GM13977 (cell line): ENCODE measurements at regions not wholly inside any gene's neighbourhood (a gene's known extent, or its start where the extent isn't known, plus 50 kb on each side); places are given as distances from the start of the nearest gene placed in this dataset.

Experiments
- DNase-seq: peaks from one replicate; pipeline ENCODE4 v3.0.0; 2012; ENCODE audit warnings: low spot score
- in situ Hi-C: fragments of 300-500 bp; cut with MboI; formaldehyde crosslinking; loops from one replicate; pipeline ENCODE4 v1.12.0; 2022; ENCODE audit warnings: low sequenced_read_pairs, low pct_unique_long_range_greater_than_20kb, mixed read lengths, inconsistent platforms; ENCODE audit not compliant: unreplicated experiment
- TF ChIP-seq, protein P1 (sequence below): IDR thresholded peaks from 2 replicates; pipeline ENCODE4 v1.5.1; 2012; ENCODE audit warnings: mild to moderate bottlenecking, control low read depth; ENCODE audit not compliant: insufficient read depth; ENCODE audit errors: extremely low read depth, missing control alignments

DNA sequence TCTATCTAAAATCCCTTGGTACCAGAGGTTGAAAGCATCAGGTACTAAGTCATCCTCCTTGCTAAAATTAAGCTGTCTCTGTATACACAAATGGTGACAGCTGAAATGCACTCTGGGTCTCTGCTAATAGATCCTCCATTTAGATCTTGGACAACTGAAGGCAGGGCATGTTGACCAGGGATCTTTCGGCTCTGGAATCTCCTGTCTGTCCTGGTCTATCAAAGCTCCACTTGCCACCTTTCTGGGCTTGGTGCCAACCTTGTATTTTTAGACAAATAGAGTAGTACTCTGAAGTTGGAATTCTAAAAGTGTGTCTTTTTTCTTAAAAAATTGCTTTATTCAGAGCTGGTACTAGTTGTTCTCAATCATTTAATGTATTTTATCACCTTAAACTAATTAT, 135.2 kb upstream of the HMHB1 start:
- no peak for DNase-seq
- in situ Hi-C loops, result no loop called here
- TF ChIP-seq, protein P1, sequence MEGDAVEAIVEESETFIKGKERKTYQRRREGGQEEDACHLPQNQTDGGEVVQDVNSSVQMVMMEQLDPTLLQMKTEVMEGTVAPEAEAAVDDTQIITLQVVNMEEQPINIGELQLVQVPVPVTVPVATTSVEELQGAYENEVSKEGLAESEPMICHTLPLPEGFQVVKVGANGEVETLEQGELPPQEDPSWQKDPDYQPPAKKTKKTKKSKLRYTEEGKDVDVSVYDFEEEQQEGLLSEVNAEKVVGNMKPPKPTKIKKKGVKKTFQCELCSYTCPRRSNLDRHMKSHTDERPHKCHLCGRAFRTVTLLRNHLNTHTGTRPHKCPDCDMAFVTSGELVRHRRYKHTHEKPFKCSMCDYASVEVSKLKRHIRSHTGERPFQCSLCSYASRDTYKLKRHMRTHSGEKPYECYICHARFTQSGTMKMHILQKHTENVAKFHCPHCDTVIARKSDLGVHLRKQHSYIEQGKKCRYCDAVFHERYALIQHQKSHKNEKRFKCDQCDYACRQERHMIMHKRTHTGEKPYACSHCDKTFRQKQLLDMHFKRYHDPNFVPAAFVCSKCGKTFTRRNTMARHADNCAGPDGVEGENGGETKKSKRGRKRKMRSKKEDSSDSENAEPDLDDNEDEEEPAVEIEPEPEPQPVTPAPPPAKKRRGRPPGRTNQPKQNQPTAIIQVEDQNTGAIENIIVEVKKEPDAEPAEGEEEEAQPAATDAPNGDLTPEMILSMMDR, result no peak

DNA sequence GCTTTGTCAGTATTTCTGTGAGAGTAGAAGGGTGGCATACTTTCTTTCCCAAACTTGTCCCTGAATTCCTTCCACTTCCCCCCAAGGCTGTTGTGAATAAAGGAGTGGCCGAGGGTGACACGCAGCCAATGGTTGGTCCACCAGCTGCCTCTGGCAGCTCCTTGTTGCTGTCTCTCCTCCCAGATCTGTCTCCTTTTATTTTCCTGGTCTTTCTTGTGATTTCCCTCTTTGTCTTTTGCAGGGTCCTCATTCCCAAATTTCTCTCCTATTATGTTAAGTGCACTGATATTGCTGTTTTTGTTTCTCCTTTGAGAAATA, 137.5 kb upstream of the HMHB1 start:
- in situ Hi-C loops, result no loop called here
- TF ChIP-seq, protein P1, result no peak
- no peak for DNase-seq

DNA sequence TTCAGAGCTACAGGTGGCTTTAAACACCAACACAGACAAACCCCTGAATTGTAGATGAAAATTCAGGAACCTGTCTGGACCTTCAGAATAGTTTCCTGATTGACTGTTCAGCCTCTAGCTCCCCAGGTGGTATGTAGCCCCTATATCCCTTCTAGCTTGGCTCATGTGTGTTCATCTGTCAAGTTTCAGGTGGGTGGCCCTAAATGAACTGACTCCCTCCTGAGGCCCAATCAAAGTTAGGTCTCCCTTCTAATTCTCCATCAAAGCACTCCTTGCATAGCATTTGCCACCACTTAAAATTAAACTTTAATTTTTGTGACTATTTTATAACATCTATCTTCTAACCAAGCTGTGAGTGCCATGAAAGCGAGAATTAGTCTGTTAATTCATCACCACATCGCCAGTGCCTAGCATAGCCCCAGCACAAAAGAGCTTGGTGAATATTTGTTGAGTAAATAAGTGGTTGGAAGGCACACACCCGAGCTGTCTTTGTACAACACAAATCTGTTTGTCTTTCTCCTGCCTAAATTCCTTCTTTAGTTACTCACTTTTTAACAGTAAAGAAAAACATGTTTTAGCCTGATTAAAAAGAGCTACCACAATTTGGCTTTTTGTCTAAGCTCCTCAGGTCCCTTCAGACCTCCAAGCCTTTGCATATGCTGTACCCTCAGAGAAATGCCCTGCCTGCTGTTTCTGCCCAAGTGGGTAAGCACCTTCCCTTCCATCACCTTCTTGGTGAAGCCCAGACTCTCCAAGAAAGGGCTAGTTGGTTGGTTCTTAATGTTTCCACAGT, 138.1 kb upstream of the HMHB1 start:
- DNase-seq, result no peak
- in situ Hi-C loops, result no loop called here
- TF ChIP-seq, protein P1, result no peak

DNA sequence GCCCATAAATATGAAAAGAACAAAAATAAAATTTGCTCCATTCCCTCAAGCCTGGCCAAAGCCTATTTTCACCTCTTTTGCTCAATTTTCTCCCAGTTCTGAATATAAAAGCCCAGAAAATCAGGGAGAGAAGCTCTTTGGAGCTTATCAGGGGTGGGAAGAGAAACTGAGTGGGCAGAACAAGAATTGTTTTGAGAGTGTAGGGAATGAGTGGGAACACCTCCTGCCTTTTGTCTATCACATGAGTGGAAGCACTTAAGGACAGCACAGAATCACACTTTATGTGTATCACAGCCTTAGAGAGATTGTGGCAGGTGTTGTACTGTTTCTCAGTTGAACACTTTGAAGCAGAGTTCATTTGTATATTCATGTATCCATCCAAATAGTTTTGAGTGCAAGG, 139.2 kb upstream of the HMHB1 start:
- TF ChIP-seq, protein P1, result no peak
- DNase-seq, result no peak
- in situ Hi-C loops, result no loop called here

DNA sequence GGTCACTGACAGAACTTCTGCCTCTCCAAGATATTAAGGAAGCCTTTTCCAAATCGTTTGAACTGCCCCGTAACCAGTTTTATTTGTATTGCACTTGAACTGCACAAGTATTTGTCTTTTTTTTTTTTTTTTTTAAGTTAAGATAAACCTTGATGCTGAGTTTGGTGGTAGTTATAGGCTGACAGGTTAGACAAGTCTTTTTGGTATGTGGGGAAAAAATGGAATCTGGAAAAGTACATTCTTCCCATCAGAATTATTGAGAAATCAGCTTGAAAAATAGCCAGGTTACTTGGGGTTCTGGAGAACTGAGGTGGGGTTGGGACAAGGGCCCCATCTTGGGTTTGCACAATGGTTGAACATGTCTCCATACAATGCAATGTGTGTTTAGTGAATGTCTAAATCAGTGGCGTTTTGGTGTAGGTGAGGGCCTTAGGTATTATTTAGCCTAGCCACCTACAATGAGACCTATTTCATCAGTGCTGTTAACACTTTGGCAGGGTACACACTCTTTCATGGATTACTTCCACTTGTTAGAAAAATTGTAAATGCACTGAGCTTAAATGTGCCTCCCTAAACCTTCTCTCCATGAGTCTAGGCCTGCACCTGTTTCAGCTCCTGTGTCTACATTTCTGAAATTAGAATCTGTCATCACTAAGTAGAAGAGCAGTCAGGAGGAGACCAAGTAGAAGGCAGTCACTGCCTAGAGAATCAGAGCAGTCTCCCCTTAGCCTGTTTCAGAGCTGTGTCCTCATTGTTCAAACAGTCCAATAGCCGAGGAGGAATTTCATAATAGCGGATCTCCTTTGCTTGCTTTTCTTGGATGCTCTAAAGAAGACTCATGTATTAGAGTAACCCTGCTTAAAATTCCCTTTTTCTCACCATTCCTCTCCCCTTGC, 140.0 kb upstream of the HMHB1 start:
- TF ChIP-seq, protein P1, result no peak
- in situ Hi-C loops, result no loop called here
- no peak for DNase-seq

DNA sequence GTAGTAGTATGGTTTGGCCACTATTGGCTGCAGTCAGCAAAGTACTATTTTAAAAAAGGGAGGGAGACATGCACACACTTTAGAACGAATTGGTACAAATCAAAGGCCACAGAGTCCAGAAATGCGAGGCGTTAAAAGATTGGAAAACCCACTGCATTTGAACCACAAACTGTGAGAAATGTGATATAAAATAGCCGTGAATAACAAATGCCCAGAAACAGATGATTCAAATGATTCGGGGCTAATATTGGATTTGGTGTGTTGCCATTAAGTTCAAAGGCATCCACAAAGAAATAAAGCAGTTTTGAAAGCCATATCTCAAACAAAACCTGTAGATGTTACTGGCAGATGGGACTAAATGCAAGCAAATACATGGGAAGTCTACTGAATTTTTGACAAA, 140.9 kb upstream of the HMHB1 start:
- in situ Hi-C loops, result no loop called here
- TF ChIP-seq, protein P1, result no peak
- DNase-seq, result no peak
